SK-N-SH (cell line): ENCODE measurements at regions not wholly inside any gene's neighbourhood (a gene's known extent, or its start where the extent isn't known, plus 50 kb on each side); places are given as distances from the start of the nearest gene placed in this dataset.

Source experiments
- CTCF ChIP-seq: fragments of 200-600 bp; sonication (generic); IDR thresholded peaks from 2 replicates; pipeline ENCODE4 v1.6.1; 2017; ENCODE audit warnings: antibody characterized with exemption, mild to moderate bottlenecking, moderate library complexity
- PBX3 ChIP-seq: IDR thresholded peaks from 2 replicates; pipeline ENCODE4; 2012
- POLR2AphosphoS5 ChIP-seq: IDR thresholded peaks from 2 replicates; pipeline ENCODE4 v1.6.1; 2012; ENCODE audit warnings: low read depth, low read length
- ZBTB33 ChIP-seq: IDR thresholded peaks from 2 replicates; pipeline ENCODE4 v1.4.0; 2012; ENCODE audit warnings: low read depth, borderline replicate concordance

GRCh38 chr5:2538169-2538568, 213.3 kb downstream of the IRX2 start:
- TF ChIP-seq CTCF = no peak
- TF ChIP-seq PBX3 = no peak
- TF ChIP-seq POLR2AphosphoS5 = no peak
- TF ChIP-seq ZBTB33 = no peak
